ENCODE measurements at regions not wholly inside any gene's neighbourhood (a gene's known extent, or its start where the extent isn't known, plus 50 kb on each side); places are given as distances from the start of the nearest gene placed in this dataset.

DNA sequence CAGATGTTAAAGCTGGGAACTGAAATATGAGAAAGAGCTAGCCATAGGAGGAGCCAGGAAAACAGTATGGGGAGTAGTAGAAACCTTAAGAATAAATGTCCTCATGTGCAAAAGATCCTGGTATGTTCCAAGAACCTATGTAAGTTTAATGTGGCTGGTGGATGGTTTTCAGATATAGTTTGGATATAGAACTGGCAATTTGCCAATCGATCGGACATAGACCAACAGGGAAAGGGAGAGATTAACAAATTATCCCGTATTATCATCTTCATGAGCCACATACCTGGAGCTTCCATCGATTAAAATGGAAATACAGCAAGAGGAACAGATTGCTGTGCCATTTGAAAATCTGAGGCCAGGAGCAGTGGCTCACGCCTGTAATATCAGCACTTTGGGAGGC, 388.7 kb downstream of the PRELID2 start:
- TF ChIP-seq, protein P1, sequence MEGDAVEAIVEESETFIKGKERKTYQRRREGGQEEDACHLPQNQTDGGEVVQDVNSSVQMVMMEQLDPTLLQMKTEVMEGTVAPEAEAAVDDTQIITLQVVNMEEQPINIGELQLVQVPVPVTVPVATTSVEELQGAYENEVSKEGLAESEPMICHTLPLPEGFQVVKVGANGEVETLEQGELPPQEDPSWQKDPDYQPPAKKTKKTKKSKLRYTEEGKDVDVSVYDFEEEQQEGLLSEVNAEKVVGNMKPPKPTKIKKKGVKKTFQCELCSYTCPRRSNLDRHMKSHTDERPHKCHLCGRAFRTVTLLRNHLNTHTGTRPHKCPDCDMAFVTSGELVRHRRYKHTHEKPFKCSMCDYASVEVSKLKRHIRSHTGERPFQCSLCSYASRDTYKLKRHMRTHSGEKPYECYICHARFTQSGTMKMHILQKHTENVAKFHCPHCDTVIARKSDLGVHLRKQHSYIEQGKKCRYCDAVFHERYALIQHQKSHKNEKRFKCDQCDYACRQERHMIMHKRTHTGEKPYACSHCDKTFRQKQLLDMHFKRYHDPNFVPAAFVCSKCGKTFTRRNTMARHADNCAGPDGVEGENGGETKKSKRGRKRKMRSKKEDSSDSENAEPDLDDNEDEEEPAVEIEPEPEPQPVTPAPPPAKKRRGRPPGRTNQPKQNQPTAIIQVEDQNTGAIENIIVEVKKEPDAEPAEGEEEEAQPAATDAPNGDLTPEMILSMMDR (IDR thresholded peaks at IDR 0.05; ENCODE audit: borderline replicate concordance, extremely low read depth, low read length, poor library complexity, severe bottlenecking), result no peak
- TF ChIP-seq EZH2 (IDR thresholded peaks at IDR 0.05; ENCODE audit: borderline replicate concordance, low read depth, low read length, severe bottlenecking), result no peak
